Epithelial cell of esophagus (primary cell): ENCODE measurements at regions not wholly inside any gene's neighbourhood (a gene's known extent, or its start where the extent isn't known, plus 50 kb on each side); places are given as distances from the start of the nearest gene placed in this dataset.
A peak's percentile ranks its signal among the peaks of the same experiment; 100 is the strongest.

Experiments used
- DNase-seq: peaks from one replicate; pipeline ENCODE4 v3.0.0; 2010; ENCODE audit warnings: low read depth
- H3K4me3 ChIP-seq: 2 replicates; pipeline ENCODE4 v1.5.1; 2011; ENCODE audit warnings: mild to moderate bottlenecking, low read length, control low read depth
- TF ChIP-seq, protein P1 (sequence below): IDR thresholded peaks from 2 replicates; pipeline ENCODE4 v1.5.1; 2011; ENCODE audit warnings: low read depth, mild to moderate bottlenecking, low read length, control low read depth, inconsistent platforms; ENCODE audit not compliant: insufficient read depth; ENCODE audit errors: missing control alignments

DNA sequence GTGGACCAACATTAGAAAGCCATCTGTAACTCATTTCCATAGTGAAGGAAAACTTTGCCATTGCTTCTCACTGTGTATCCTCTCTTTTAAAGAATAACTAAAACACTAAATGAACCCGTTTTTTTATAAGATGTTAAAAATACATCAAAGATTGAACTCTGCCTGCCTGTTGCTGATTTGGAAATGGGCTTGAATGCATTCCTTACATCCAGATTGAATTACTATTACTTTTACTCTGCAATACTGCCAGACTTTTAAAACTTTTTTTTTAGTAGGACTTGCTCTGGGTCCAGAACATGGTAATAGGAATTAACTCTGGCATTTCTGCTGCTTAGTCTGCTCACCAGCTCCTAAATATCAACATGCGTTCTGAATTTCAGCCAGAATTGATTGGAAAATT is 176.8 kb upstream of the PAPPA start:
- TF ChIP-seq, protein P1, sequence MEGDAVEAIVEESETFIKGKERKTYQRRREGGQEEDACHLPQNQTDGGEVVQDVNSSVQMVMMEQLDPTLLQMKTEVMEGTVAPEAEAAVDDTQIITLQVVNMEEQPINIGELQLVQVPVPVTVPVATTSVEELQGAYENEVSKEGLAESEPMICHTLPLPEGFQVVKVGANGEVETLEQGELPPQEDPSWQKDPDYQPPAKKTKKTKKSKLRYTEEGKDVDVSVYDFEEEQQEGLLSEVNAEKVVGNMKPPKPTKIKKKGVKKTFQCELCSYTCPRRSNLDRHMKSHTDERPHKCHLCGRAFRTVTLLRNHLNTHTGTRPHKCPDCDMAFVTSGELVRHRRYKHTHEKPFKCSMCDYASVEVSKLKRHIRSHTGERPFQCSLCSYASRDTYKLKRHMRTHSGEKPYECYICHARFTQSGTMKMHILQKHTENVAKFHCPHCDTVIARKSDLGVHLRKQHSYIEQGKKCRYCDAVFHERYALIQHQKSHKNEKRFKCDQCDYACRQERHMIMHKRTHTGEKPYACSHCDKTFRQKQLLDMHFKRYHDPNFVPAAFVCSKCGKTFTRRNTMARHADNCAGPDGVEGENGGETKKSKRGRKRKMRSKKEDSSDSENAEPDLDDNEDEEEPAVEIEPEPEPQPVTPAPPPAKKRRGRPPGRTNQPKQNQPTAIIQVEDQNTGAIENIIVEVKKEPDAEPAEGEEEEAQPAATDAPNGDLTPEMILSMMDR: no peak
- H3K4me3 ChIP-seq: no peak overlapping the region
- no peak for DNase-seq

DNA sequence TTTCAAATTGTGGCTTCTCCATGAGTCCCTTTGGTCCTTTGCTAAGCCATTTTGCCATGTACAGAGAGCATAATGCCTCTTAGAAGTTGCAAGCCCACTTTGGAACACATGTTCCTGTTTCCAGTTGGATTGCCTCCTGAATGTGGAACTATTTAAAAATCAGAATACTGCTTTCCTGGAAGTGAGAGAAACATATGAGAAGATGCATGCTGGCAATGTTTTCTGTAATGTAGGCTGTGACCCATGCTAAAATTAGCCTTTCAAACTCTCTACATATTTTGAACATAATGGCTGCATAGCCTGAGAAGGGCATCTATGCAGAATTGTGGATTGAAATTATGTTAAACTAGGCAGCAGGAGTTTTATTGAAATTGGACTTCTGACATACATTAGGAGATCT is 175.5 kb upstream of the PAPPA start:
- TF ChIP-seq, protein P1: no peak
- H3K4me3 ChIP-seq: no peak overlapping the region

DNA sequence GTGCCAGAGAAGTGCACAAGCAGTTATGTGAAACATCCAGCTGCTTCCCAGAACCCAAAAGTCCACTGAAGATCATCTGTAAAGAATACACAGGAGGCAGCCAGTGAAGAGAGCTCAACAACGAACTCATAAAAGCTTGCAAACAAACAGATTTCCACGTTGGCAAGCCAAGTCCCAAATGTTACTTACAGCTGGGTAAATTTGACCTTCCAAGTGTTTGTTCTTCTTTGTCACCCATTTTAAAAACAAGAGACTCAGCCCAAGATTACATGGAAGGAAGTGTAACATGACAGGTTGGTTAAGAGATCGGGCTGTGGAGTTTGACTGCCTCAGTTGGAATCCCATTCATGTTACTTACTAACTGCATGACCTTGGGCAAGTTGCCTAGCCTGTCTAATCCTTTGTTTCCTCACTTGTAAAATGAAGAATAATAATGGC is 174.9 kb upstream of the PAPPA start:
- peak; percentile 39 for DNase-seq
- TF ChIP-seq, protein P1: no peak
- no peak overlapping the region for H3K4me3 ChIP-seq

More for the DNA sequence above, 175.5 kb upstream of the PAPPA start:
- DNase-seq: no peak

DNA sequence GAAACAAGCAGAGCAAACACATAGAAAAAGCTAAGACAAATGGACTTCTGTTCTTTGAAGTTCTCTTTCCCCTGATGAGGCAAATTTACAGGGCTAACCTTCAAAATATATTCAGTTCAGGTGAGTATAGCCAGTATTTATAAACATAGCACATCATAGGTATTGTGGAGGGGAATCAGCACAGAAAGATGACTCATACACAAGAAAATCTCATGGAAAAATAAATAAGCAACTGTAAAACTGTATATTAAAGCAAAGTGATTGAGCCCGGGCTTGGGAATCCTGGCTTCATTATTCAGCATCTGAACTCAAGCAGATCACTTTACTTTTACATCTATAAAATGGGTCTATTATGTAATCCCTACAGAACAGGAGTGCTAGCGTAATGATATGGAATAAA is 173.5 kb upstream of the PAPPA start:
- DNase-seq: no peak
- TF ChIP-seq, protein P1: no peak

DNA sequence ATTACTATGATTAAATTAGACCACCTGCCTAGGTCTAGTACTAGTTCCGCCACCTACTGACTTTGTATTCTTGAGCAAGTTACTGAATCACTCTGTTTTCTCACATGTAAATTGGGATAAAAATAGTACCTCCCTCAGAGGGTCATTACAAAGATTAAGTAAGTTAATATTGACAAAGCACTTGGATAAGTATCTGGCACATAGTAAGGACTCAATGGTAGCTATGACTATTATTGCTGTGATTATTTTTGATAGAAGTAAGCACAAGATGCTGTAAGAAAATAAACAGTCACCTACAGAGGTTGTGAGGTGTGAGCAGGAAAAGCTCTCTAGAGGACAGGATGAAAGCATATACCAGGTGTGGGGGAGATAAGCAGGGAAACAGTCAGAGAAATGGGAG is 173.1 kb upstream of the PAPPA start:
- no peak for DNase-seq
- no peak overlapping the region for H3K4me3 ChIP-seq
- TF ChIP-seq, protein P1: no peak

More for the DNA sequence above, 173.5 kb upstream of the PAPPA start:
- no peak overlapping the region for H3K4me3 ChIP-seq

DNA sequence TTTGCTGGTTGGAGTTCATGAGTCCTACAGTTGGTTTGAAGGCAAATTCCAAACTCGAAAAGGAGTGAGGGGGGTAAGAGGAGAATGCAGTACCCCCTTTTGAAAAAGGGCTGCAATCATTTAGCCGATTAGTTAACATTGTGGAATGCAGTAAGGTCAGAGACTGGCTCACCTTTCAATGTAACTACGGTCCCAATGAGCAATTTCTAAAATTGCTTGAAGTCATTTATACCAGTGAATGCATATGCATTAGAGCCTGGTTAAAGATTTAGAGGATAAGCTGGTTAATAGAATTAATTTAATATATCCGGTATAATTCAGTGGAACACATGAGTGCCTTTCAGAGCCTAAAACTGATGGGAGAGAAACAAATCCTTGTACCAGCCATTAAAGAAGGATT is 172.6 kb upstream of the PAPPA start:
- TF ChIP-seq, protein P1: no peak
- DNase-seq: no peak

DNA sequence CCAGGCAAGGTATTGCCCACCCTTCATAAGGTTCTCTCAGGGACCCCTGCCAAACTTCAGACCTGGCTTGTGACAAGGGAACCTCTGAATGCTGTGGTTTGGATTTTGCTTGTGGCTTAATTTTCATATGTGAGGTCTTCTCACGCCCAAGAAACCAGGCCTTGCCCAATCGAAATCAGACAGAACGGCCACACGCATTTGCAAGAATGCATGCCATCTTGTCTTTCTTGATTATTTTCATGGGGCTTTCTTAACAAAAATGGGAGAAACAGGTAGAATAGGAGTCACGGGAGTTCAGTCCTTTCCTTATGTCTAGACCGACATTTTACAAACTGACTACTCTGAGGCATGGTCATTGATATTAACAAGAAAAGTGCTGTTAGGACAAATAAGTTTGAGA is 170.2 kb upstream of the PAPPA start:
- TF ChIP-seq, protein P1: no peak
- H3K4me3 ChIP-seq: no peak overlapping the region
- DNase-seq: no peak

More for the DNA sequence above, 172.6 kb upstream of the PAPPA start:
- H3K4me3 ChIP-seq: no peak overlapping the region
